GM19467 (cell line): ENCODE measurements at regions not wholly inside any gene's neighbourhood (a gene's known extent, or its start where the extent isn't known, plus 50 kb on each side); places are given as distances from the start of the nearest gene placed in this dataset.

Source experiments
- ATAC-seq: cut with Tn5 transposase; IDR thresholded peaks from one replicate; pipeline ENCODE4 v1.9.1; 2021; ENCODE audit warnings: mild to moderate bottlenecking, moderate library complexity; ENCODE audit not compliant: unreplicated experiment

- no peak for ATAC-seq
Observed at GRCh38 chr3:15942936-15943335, 145.2 kb upstream of the ANKRD28 start.

- no peak for ATAC-seq
Observed at GRCh38 chr3:15948388-15948787, 150.6 kb upstream of the ANKRD28 start.

- no peak for ATAC-seq
Observed at GRCh38 chr3:15952543-15953175, 154.9 kb upstream of the ANKRD28 start.

GRCh38 chr3:15953841-15954240 lies 156.1 kb upstream of the ANKRD28 start:
- no peak for ATAC-seq

GRCh38 chr3:15955968-15956367 lies 158.2 kb upstream of the ANKRD28 start:
- no peak for ATAC-seq

GRCh38 chr3:15958692-15959433 lies 161.1 kb upstream of the ANKRD28 start:
- no peak for ATAC-seq

- no peak for ATAC-seq
Observed at GRCh38 chr3:15959434-15959811, 161.6 kb upstream of the ANKRD28 start.

- ATAC-seq, result no peak
Observed at GRCh38 chr3:15964605-15965442, 167.0 kb upstream of the ANKRD28 start.

- ATAC-seq, result no peak
Observed at GRCh38 chr3:15967577-15967976, 169.8 kb upstream of the ANKRD28 start.

- no peak for ATAC-seq
Observed at GRCh38 chr3:15969874-15970640, 172.3 kb upstream of the ANKRD28 start.

GRCh38 chr3:15973414-15973813 lies 175.6 kb upstream of the ANKRD28 start:
- ATAC-seq, result no peak

- ATAC-seq, result no peak
Observed at GRCh38 chr3:15973940-15974339, 176.2 kb upstream of the ANKRD28 start.

GRCh38 chr3:15974647-15975046 lies 176.9 kb upstream of the ANKRD28 start:
- no peak for ATAC-seq

GRCh38 chr3:15976524-15976923 lies 178.7 kb upstream of the ANKRD28 start:
- no peak for ATAC-seq

GRCh38 chr3:15977090-15977489 lies 179.3 kb upstream of the ANKRD28 start:
- ATAC-seq, result no peak

- ATAC-seq, result no peak
Observed at GRCh38 chr3:15977598-15978232, 179.9 kb upstream of the ANKRD28 start.

- no peak for ATAC-seq
Observed at GRCh38 chr3:15978801-15979200, 181.0 kb upstream of the ANKRD28 start.

GRCh38 chr3:15979495-15979894 lies 181.7 kb upstream of the ANKRD28 start:
- no peak for ATAC-seq

GRCh38 chr3:15979900-15980299 lies 182.1 kb upstream of the ANKRD28 start:
- ATAC-seq, result no peak

GRCh38 chr3:15982243-15982642 lies 184.5 kb upstream of the ANKRD28 start:
- ATAC-seq, result no peak
